Testis (tissue), 2 donors: ENCODE measurements at regions not wholly inside any gene's neighbourhood (a gene's known extent, or its start where the extent isn't known, plus 50 kb on each side); places are given as distances from the start of the nearest gene placed in this dataset.

ENCODE experiments used
- CTCF ChIP-seq, 3 experiments: fragments of 450-650 bp in 2 of 3; fragments of 200-600 bp in 1 of 3; sonication (generic) in 1 of 3; IDR thresholded peaks; one replicate each; pipeline ENCODE4 v1.5.1; 2016 to 2019; ENCODE audit warnings: antibody characterized with exemption in 3 of 3, mild to moderate bottlenecking in 2 of 3, moderate library complexity in 1 of 3
- POLR2A ChIP-seq: fragments of 450-650 bp; IDR thresholded peaks from one replicate; pipeline ENCODE4 v1.6.1; 2017; ENCODE audit warnings: antibody characterized with exemption, mild to moderate bottlenecking, moderate library complexity

- TF ChIP-seq CTCF (IDR thresholded peaks at IDR 0.05) (no peak), POLR2A (no peak)
Observed at GRCh38 chr13:111948281-111948680, 118.7 kb upstream of the SOX1 start.
